Left renal cortex interstitium (tissue), 4 donors: ENCODE measurements at regions not wholly inside any gene's neighbourhood (a gene's known extent, or its start where the extent isn't known, plus 50 kb on each side); places are given as distances from the start of the nearest gene placed in this dataset.
"Not testable (repeated sequence)": the region's sequence is repeated elsewhere in the genome, so short reads cannot be mapped to it uniquely, and the experiment has no call there.

Experiments
- DNase-seq, 4 donors: peaks; one replicate each; pipeline ENCODE4 v3.0.0-alpha.2; 2013; ENCODE audit warnings: low read depth in 4 of 4, low spot score in 2 of 4, missing footprints in 1 of 4

DNA sequence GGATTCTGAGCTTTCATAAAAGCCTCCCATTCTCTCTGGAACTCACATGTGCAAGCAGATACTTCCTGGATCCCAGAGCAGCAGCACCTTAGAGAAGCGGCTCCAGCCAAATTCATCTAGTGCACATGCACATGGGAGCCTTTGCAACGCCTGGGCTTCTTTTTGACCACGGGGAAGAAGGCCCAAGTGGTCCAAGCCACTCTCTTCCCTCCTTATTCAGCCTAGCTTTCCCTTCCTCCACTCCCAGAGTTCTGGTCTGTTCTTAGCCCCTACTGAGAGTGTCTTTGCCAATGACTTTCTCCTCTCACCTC is 118.7 kb downstream of the ZNF365 start:
- no peak for DNase-seq

DNA sequence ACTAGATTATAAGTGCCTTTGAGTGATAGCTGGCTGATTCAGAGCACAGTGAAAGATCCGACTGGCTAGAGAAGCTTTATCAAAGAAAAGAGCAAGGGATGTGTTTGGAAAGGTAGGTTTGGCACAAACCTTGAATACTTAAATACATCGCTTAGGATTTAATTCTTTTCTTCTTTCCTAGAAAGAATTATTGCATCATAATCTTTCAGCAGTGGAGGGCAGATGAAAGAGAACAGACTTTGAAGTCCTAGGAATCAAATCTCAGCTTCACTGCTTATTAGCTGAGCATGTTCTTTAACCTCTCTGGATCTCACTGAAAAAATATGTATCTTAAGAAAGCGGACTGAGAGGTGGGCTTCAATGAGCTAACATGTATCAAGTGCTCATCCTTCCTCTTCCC is 122.8 kb downstream of the ZNF365 start:
- DNase-seq: no peak

DNA sequence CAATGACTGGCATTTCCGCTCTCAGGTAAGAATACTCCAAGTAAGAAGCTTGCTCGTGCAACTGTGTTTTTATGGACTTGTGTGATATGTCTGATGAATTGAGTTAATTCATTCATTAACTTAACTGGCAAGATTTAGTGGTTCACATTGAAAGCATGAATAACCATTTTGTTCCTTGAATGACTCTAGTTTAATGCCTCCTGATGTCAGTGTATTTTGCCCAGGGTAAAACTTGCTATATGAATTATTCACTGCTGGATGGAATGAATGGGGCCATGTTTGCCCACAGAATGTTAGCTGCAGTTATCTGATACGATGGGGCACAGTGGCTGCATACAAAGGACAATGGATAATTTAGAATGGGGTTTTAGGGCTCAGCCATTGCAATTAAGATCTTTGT is 124.1 kb downstream of the ZNF365 start:
- DNase-seq: no peak

DNA sequence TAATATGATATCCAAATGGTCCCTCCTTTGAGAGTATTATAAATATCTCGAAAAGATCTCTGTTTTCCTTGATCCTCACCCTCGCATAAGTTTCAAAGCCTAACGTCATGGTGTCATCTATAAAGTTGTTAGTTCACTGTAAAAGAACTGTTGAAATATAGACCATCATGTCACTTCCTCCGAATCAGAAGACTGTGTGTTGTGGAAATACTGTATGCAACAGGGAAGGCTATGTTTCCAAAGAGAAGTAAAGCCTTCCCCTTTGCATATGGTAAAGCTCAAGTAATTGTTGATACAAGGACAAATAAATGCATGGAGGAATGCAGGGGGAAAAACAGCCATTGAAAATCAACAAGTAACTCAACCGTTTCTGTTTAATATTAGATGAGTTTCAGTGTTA is 125.9 kb downstream of the ZNF365 start:
- DNase-seq: not testable (repeated sequence)

DNA sequence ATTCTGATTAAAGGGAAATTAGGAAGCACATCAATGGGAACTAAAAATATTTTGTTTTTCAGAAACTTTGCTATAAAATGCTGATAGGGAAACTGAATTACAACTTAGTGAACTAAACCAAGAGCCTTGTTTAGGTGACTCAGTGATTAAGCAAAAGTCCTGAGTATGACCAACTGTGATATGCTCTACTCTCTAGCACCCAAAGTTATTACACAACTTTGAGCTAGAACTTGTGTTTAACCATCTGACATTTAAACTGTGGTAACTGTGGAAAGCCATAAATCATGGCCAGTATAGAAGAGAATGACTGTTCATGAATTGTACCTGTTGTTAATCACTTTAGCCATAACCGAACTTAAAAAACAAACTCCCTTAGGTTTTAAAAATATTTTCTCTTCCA is 127.4 kb downstream of the ZNF365 start:
- DNase-seq: no peak

DNA sequence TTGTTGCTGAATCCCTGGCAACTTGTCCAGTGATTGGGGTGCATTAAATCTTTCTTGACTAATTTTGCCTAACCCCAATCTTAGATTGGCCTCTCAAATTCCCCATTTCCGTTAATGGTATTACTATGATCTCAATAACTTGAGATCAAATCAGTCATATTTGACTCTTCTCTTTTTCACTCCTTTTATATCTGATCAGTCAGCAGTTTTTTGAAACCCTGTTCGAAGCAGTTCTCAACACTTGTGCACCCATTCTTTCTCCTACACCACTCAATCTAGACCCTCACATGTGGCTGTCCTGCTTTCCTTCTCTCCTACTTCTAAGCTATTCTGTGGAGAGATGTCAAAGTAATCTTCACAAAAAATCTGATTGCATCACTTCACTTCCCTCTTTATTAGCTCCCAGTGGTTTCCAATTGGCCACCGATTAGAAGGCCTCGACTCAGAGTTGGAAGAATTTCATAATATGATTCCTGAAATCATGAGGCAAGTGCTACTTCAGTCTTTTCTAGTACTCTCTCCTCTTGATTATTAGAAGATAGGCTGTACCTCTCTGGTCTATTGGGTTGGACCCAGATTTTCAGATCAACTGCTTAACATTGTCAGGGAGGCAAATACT is 128.9 kb downstream of the ZNF365 start:
- no peak for DNase-seq

DNA sequence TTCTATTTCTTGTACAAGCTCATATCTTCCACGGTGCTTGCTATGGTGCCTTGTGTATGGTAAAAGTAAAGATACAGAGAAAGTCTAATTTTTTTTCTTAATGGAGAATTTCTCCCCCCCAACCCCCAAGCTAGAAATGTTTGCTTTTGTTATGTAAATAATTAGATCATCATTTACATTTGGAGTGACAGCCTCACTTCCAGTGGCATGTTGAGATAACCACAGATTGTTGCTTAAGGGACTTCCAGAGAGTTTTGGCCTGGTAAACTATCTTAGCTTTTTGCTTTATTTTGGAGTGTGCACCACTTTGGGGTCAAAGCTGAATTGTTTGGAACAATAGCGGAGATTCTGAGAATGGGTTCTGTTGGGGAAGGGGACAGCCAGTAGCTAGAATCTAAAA is 129.7 kb downstream of the ZNF365 start:
- no peak for DNase-seq

DNA sequence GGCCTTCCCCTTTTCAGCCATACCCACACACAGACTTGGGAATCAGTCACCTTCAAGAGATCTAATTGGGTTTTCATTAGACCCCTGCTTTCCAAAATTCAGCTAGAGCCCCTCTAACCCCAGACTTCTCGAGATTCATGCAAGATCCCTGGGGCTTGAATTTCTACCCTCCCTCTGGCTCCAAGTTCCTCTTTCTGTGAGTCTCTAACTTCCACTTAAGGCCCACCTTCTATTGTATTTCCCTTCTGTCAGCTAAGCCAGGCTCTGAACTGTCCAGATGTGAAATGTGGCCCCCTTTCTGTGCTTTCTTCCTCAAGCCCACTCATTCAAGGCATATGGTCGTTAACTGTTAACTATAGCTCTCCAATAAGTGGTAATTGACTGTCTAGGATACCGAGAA is 132.2 kb downstream of the ZNF365 start:
- no peak for DNase-seq

DNA sequence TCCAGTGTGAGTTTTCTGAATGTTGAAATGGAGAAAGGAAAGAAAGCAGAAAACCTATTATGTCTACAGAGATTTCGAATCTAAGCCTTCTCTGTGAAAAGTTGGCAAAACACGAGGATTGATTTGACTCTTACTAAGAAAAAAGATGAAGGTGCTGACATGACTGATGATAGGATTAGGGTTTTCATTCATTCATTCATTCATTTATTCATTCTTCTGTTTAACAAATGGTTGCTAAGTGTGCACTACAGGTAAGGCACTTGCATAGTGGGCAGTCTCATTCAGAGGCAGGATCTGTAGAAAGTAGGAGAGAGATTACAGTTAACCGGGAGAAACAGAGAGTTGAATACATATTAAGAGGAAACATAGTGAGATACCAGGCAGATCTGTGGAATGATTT is 137.1 kb downstream of the ZNF365 start:
- no peak for DNase-seq

DNA sequence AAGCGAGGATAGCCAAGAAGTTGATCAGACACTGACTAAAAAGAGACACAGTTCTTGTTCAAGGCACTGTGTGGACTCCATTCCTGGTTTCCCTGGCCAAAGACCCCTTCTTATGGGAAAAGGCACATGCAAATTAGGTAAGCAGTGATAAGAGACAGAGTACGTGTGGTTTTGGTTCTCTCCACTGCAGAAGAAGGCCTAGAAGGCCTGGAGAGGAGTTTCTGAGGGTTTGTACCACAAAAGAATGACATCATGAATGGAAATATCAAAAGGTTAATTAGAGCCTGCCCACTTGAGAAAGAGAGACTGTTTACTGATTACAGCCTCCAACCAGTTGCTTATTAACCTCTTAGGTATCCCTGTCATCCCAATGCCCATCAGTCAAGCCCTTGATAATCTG is 137.5 kb downstream of the ZNF365 start:
- DNase-seq: no peak

DNA sequence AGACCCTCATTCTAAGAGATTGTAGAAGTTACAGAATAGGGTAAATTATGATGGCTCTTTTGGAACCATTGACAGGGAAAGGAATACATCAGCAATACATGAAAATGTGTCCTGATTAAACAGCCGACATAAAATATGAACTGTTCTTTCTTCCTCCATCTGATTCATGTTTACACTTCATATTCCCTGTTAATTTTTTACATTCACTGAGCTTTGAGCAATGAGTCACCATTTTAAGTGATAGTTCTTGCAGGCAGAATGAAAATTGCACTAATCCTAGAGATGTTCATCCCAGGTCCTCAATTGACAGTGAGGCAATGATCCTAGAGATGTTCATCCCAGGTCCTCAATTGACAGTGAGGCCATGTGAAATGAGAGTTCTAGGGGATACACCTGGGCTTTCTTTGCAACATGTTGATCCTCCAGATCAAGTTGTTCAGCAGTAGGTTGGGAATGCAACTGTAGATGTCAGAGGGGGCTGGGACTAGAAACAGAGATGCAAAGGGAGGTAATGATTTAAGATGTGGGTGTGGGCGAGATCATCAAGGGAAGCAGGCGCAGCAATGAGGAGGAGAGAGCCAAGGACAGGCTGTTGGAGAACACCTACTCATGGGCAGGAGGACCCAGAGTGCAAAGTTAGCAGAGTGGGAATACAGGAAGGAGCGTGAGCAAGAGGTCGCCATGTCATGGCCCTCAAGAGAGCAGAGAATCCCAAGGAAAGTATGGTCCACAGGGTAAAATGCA is 138.7 kb downstream of the ZNF365 start:
- DNase-seq: no peak

DNA sequence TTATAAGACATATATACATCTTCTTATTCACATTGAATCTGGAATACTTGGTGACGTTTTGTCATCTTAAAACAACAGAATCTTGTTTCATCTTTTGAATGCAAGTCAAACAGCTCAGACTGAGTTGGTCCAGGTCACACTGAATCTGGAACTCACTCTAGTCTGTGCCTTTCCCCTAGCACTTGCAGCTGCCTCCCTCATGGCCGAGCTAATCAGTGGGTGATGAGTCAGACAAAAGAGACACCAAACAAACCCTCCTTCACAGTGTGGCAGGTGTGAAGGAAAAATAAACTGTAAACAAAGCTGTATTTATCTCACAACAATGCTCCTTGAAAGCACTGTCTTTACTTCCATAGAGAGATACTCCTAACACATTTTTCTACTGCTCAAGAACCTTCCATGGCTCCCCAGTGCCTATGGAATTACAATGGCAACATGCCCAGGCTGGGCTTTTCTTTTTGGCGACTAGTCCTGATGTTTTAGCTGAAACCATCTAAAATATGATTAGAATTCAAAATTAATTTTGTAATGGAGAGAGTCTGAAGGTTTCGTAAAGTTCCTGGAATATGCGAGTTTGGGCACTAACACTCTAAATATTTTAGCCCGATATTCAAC is 140.0 kb downstream of the ZNF365 start:
- no peak for DNase-seq

DNA sequence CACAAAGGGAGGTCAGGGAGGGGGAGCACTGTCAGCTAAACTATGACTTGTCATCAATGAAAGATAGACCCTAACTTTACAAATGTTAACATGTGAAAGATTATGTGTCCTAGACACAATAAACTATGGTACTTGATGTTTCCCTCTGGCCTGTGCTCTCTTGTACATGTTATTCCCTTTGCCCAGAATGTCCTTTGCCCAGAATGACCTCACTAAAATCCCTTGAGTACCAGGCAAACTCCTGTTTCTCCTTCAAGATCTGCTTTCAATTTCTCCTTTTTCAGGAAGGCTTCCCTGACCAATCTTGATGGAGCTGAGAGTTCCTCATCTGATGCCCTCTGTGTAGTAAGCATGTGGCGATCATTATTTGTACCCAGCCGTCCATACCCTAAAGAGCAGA is 143.1 kb downstream of the ZNF365 start:
- no peak for DNase-seq

DNA sequence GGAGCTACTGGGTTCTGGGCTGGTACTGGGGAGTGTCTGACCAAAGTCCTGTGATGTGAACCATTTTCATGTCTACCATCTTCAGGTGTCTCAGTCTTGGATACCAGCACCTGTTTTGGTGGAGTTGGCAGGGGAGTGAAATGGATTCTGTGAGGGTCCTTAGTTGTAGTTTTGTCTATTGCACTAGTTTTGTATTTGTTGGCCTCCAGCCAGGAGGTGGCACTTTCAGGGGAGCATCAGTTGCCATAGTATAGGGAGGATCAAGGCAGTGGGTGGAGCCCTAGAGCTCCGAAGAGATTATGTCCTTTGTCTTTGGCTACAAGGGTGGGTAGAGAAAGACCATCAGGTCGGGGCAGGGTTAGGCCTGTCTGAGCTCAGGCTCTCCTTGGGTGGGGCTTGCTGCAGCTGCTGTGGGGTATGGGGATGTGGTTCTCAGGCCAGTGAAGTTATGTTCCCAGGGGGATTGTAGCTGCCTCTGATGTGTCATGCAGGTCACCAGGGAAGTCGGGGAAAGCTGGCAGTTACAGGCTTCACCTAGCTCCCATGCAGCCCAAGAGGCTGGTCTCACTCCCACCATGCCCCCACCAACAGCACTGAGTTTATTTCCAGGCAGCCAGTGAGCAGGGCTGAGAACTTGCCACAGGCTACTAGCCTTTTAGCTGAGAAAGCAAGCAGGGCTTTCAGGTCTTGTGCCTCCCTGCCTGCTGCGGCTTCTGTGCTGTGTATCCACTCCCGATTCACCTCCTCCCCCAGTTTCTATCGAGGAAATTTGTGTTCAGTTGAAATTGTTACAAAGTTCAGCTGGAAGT is 153.1 kb downstream of the ZNF365 start:
- DNase-seq: no peak

DNA sequence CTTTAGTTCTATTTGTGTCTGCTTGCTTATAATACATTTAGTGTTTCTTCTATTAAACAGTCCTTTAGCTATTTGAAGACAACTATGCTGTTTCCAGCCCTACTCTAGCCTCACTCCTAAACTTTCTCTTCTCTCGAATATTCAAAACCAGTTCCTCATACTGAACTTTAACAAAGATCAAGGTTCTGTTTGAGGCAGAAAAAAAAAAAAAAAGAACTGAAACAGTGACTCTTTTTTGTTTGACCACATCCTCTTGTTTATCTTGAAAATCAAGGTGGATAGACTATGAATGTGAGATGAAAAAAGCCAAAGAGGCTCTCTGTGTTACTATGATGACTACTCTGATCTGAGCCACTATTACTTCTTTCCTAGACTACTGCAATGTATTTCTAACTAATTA is 154.3 kb downstream of the ZNF365 start:
- no peak for DNase-seq

DNA sequence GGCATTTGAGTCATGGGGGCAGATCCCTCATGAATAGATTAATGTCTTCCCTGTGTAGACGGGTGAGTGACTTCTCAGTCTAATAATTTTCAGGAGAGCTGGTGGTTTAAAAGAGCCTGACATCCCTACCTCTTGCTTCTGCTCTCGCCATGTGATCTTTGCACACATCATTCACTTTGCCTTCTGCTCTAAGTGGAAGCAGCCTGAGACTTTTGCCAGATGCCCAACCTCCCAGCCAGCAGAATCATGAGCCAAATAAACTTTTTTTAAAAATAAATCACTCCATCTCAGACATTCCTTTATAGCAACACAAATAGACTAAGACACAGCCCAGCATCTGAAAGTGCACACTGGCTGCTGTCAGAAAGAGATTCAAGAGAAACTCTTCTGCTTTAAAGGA is 155.2 kb downstream of the ZNF365 start:
- no peak for DNase-seq

DNA sequence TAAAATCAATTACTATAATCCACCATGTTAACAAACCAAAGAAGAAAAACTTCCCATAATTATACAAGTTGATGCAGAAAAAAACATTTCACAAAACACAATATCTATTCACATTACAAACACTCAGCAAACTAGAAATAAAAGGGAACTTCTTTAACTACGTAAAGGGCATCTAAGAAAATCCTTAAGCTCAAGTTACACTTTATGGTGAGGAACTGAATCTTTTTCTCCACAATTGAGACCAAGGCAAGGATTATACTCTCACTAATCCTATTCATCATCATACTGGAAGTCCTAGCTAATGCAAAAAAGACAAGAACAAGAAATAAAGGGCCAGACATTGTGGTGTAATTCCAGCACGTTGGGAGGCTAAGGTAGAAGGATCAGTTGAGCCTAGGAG is 159.9 kb downstream of the ZNF365 start:
- DNase-seq: no peak

DNA sequence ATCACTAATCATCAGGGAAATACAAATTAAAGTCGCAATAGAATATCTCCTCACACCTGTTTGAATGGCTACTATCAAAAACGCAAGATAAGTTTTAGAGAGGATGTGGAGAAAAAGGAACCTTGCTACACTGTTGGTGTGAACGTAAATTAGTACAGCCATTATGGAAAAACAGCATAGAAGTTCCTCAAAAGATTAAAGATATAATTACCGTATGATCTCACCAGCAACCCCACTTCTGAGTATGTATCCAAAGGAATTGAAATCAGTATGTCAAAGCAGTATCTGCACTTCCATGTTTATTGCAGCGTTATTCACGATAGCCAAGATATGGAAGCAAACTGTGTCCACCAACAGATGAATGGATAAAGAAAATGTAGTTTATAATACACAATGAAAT is 164.4 kb downstream of the ZNF365 start:
- no peak for DNase-seq

DNA sequence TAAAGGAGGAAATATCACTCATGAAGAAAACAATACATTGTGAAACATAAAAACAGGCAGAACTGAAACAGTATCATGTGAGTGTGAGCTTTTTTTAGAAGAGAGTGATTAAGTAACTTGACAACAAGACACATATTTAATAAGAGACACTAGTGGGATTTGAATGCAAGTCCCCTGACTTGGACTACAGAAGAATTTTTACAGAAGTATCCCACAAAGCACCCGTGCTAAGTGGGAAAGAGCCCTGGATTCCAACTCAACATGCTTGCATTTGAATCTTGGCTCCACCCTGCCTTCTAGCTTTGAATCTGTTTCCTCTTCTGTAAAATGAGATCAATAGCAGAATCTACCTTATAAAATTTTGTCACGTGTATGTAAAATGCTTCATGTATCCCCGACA is 166.2 kb downstream of the ZNF365 start:
- no peak for DNase-seq

DNA sequence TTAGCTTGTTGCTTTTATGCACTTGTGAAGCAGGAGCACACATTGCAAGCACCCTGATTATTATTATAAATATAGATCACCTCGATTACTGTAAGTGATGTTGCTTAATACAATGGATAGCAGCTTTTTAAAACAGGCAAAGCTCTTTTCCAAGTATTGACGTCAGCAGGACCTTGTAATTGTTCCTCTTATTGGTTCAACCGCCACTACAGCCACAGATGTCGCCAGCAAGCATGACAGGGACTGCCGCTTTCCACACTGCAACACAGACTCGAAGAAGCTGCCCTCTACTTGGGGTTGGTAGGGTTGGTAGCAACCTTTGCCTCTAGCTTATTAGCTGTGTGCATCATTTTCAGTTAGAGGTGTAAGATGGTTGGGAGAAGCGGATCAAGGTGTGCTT is 167.6 kb downstream of the ZNF365 start:
- no peak for DNase-seq

DNA sequence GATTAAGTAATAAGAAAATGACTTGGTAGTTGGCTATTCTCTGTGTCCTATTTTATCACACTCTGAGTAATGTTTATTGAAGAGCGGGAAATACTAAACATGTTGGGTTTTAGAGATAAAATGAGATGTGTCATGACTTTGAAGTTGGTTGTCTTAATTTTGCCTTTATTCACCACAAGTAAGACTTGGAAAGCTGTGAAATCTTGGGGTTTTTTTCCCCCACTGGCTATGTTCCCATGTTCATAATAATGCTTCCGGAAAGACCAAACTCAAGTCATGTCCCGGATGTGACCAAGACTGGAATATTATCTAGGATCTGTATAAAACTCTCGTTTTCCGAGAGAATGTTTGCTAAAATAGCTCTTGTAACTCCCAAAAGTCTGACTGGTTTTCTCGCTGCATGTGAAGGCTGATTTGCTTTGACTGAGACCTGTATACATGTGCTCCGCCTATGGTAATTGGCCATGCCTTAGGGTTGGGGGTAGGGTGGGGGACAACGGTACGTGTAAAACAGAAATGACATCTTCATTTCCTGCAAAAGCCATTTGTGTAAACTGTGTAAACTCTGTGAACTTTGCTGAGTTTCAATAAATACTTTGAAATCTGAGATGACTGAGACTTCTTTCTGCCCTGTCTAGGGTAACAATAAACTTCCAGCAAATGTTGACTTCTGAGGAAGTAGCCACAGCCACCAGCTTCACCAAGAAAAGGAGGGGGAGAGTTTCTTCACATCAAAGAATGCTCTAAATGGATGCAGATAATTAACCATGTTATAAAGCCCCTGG is 169.6 kb downstream of the ZNF365 start:
- no peak for DNase-seq
